ENCODE measurements at regions not wholly inside any gene's neighbourhood (a gene's known extent, or its start where the extent isn't known, plus 50 kb on each side); places are given as distances from the start of the nearest gene placed in this dataset.

DNA sequence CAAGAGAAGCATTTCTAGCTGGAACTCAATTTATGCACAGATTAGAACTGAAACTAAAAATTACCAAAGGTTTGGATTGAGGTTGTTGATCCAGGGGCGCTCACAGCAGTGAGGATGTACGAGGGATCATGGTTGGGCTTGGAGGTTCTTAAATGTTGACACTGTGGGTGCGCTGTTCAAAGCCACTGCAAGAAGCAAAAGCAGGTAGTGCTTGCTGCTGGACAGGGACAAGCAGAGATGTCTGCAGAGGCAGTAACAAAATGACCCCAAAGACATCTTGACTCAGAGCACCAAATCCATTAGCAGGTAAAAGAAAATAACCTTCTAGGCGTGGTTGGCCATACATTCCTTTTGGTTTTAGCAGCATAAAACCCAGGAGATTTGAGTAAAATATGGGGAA lies 468.4 kb downstream of the ZSWIM6 start:
- FAIRE-seq: no peak

DNA sequence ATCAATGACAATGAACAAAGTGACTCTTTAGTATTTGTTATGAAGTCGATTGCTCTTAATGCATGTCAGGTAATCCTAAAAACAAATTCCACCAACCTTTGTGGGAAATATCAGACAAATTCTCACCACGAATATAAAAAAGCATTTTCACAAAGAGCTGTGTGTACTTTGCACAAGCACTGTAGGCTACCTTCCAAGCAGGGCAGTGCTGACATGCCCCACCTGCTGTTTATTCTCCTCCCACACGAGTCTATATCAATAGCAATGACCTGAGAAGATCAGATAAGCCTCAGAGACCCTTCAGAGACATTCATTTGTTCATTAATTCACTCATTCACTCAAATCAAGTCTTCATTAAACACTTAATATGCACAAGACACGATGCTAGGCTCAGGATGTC lies 469.1 kb downstream of the ZSWIM6 start:
- FAIRE-seq: no peak

DNA sequence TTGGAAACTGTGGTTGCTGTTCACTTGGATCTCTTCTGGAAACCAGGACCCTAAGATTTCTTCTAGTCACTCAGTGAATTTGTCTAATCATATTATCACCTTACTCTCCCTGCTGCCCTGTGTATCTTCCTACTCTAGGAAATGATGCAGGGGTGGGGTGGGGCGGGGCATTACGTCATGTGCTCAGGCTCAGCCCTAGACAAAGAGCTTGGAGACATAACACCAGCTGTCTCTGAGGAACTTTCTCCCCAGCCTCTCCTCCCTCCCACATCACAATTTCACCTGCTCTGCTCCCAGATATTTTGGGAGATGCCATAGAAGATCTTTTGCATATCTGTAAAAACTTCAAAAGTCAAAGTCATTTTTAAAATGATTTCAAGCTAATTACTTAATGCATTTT lies 470.4 kb downstream of the ZSWIM6 start:
- no peak for FAIRE-seq

DNA sequence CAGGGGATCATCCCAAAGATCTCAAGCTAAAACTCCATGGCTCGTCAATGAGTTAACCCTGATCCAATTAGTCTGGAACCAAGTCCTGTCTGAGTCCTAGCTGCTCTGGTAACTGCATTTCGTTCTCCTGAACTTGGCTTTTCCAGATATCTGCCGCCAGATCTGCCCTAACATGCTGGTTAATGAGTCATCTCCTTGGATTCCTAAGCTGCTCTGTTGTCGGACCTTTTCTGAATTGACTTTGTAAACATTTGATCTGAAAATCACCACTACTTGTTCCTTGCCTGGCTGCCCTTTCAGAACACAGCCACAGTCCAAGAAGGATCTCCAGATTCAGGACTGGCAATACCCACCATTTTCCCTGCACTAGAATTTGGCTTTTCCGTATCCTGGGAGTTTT lies 473.0 kb downstream of the ZSWIM6 start:
- FAIRE-seq: no peak

DNA sequence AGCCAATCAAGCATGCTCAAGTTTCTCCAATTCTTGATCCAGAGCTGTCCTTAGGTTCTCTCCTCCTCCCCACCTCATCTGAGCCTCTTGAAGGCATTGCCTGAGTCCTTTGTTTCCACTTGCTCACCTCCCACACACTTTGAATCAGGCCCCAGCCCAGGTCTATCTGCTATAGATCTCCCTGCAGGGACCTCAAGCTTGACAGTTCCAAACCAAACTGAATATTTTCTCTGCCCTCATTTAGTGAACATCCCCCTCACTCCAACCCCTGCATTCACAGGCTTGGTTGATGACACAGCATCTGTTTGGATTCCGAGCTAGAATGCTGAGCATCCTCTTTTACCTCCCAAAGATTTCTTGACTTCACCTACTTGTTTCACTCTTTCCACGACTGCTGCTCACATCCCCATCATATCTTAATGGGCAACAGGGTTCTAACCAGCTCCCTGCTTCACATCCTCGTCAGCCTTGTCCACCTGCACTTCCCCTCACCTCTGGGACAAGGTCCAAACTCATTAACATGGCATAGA lies 474.5 kb downstream of the ZSWIM6 start:
- no peak for FAIRE-seq

DNA sequence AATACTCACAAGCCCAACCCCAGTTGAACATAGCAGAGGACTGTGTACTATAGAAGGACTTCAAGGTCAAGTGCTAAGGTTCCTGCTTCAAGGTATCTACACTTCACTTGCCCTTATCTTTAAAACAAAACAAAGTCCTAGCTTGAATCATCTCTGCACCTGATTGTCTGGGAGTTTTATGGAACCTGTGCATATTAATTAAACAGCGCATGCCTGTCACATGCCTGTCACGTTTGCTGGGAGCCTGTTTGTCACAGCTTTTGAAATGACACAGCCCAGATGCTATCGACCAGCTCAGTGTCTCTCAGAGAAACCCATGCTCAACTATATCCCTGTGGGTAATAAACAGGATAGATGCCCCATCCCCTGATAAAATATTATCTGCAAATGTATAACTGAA lies 476.0 kb downstream of the ZSWIM6 start:
- no peak for FAIRE-seq

DNA sequence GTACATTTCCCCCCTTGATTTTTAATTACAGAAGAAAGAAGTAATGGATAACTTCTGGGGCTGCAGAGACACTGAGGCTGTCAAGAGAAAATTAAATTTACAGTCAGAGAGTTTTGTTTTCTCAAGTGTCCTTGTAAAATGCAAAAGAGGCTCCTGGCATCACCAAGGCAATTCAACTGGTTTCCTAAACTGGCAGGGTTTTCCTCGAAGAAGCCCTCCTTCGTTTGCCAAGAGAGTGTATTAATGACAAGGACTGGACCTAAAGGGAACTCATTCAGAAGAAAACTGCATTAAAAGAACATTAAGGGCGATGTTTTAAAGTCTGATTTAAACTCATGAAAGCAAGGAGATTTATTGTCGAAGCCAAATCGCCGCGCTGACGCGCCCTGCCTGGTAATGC lies 476.9 kb downstream of the ZSWIM6 start:
- FAIRE-seq: no peak

DNA sequence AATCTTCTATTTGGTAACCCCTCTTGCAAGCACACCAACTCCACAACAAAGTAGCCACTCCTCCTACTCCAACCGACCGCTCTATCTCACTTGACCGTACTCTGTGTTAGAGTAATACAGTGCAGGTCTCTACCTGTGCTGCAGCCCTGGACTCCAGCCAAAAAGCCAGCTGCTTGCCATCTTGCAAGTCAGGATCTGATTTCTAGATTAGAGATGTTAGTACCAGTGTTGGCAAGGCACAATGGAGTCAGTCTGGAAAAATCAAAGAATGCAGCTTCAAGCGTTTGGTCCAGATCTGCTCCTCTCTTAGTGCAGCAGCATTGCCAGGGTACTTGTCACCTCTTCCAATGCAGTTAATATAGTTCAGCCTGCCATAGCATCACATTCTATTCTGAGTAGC lies 477.6 kb downstream of the ZSWIM6 start:
- no peak for FAIRE-seq

DNA sequence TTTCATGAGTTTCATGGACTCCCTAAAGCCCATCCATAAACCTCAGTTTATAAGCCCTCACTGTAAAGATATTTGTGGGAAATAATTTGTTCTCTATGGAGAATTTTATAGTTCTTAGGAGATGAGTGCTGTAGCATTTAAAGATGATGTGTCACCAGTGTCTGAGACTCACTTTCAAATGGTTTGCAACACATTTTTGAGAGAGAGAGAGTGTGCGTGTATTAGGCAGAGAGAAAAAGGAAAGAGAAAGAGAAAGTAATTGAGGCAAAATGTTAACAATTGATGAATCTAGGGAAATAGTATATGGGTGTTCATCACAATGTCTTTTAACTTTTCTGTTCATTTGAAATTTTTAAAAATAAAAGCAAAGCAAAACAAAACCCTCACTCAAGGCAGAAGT lies 479.0 kb downstream of the ZSWIM6 start:
- no peak for FAIRE-seq

DNA sequence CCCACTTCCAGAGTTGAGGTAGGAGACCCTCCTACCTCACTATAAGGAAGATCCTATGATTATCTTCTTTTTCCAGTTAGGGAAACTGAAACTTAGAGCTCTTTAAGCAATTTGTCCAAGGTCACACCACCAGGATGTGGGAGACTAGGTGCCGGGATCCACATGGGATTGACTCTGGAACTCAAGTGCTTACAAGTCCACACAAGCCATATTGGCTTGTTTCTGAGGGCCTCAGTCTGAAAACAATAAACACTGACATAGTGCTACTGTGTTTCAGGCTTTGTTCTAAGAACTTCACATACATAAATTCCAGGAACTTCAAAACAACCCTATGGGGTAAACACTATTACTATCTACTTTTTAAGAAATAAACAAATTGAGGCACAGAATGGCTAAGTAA lies 481.3 kb downstream of the ZSWIM6 start:
- FAIRE-seq: no peak

DNA sequence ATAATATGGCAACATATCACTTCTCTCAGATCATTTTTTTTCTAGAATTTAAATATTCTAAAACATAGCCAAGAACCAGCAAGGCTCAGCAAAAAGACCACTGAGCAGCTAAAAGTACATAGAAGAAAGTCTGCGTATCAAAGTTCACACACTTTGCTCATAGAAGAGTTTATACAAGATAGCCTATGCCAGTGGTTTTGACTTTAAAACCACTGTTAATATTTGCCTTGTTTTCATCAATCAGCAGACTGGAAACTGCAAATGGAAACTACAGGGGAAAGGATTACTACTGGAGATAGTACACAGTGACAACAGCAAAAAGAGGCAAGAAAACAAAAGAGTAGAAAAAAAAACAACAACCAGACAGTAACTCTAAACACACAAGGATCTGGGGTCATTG lies 483.3 kb downstream of the ZSWIM6 start:
- FAIRE-seq: no peak

DNA sequence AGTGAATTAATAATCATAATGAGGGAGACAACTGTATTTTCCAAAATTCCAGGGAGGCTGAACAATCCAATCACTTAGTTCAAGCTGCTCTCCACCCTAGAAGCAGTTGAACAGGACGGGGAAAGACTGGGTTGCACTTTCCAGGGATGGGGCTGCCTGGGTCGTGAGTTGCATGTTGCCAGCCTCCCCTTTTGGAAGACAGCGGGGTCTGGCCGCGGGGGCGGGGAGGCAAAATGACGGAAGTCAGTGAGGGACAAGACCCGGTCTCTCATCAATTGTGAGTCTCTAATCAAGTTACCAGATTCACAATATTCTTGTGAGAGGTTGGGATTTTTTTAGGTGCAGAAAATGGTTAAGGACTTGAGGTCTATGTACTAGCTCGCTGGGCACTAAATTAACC lies 484.1 kb downstream of the ZSWIM6 start:
- FAIRE-seq: no peak

DNA sequence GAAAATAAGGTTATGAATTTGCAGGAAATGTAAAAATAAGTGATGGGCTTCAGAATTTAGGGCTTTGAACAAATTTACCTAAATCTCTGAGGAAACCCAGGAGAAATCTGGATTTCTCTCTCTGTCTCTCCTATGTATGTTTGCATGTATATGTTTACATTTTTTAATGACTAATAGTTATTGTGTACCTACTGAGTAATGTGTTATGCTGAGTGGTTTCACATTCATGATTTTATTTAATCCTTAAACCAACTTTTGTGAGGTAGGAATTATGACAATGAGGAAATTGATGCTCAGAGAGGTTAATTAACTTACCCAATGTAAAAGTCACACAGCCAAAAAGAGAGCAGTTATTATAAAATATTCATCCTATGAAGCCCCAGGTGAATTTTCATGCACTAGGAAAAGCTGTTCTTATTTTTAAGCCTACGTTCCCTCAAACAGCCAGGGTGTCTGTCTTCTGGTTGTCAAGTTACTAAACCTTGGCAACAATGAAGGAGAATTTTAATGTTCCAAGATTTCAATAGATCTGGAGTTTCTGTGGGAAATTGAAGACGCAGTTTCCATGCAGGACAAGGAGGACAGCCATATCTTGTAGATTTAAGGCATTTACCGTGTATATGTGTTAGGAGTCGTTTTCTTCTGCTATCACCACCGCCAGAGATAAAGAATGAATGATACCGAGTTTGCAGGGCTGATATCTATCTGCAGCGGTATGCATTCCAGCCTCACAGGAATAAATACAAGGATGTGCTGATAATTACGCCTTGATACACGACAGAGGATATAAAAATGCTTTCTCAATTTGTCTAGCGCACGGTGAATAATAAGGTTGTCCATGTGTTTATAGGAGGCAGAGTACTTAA lies 484.8 kb downstream of the ZSWIM6 start:
- FAIRE-seq: no peak

DNA sequence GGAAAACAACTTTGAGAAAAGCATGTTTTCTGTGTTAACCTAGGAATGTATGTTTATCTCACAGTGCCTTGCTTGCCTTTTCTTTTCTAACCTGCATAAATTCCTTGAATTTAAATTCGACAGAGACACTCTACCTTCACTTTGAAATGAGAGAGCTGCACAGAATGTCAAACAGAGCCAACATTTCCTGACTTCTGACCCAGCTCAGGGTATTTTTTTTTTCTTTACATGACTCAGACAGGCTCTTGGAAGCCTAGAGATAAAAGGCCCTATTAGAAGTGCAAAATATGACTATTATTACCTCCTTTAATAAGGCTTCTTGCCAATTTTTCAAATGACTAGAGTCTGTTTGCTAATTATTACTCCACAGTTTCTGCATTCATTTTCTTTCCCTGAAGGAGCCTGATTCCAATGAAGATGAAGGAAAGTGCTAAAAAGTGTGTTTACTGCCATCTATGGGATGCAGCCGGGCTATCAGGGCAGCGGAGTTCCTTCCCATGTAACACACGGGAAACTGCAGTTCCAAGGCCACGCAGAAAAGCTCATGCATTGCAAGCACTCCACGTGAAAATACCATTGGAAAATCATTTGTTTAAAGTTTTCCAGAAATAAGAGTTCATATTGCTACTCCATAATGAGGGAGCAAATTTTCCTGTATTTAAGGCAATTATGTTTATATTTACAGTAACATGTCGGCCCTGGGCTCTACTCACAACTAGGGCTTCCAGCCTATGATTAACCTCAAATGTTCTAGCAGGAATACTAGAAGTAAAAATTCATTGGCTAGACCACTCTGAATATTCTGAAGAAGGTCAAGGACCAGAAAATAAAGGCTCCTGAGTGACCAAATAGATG lies 485.6 kb downstream of the ZSWIM6 start:
- FAIRE-seq: no peak

DNA sequence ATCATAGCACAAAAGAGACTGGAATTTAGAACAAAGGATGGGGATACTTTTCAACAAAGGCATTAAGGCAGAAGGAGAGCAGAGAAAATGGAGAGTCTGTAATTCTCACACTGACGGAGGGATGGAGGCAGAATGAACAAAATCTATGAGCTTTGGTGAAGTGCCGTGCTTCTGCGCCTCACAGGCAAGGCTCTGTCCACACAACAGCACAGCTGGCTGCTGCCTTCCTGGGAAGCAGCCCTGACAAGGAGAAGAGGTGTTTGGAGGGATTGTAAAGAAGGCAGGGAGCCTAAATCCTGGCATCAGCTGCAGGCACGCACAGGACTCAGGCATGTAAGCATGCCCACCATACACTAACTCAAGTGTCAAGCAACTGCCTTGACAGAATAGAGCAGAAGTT lies 485.2 kb upstream of the KIF2A start:
- no peak for FAIRE-seq

DNA sequence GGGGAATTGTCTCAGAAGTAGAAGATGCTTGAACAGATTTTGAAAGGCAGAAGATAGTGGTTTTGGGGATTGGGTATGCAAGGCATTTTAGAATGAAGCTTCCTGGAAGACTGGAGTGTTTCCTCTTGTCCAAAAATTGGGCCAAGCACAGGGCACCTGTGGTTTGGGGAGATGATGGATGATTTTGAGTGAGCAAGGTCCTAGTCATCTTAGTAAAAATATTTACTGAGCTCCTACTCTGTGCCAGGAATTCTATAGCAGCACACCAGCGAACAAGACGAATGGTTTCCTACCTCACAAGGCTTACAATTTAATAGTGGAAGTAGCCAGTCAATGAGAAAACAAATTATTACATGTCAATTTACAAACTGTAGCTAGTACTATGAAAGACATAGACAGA lies 484.4 kb upstream of the KIF2A start:
- FAIRE-seq: no peak

DNA sequence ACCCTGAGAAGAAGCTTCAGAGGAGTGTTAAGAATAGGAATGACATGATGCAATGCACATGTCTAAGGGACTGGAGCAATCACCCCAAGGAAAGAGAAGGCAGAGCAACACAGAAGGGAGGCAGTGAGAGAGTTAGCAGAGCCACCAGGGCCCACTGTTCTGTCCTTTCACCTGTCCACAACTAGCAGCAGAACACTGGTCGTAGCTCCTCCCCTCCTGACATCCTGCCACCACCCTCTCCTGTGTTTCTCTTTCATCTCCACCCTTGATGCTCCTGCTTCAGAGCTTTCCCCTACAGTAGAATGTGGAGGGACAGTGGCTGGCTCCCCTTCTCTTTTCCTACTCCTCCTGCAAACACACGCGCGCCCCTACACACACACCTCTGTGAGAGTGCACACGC lies 483.4 kb upstream of the KIF2A start:
- FAIRE-seq: no peak

DNA sequence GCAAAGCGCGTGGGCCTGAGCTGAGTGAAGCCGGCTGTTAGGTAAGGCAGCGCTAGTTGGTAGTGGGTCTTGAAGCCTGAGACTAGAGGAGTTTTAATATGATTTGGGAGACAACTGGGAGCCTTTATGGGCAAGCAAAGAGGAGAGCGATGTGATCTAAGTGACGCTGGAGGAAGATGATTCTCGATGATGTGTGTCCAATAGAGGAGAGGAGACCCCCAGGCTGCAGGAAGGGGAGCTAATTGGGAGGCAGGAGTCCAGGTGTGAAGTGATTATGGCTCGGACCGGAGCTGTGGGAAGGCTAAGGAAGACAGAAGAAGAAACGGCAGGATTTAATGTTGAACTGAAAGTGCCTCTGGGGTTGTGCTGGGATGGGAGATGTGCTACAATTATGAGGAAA lies 482.9 kb upstream of the KIF2A start:
- FAIRE-seq: no peak

DNA sequence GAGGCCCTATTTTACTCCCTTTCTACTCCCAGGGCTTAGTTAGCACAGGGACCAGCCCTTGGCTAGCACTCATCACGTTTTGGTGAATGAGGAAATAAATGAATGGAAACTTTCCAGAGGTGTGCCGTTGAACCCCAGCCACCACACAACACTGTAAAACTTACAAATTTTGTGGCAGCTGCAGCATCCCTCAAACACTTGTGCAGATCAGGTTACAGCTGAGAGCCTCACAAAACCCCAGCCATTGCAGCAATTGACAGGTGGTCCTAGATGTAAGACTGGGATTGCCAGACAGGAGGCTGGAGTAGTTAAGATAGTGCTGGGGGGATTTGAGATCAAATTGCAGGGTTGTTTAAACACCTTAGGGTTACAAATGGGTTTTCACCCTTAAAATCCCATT lies 482.2 kb upstream of the KIF2A start:
- no peak for FAIRE-seq

DNA sequence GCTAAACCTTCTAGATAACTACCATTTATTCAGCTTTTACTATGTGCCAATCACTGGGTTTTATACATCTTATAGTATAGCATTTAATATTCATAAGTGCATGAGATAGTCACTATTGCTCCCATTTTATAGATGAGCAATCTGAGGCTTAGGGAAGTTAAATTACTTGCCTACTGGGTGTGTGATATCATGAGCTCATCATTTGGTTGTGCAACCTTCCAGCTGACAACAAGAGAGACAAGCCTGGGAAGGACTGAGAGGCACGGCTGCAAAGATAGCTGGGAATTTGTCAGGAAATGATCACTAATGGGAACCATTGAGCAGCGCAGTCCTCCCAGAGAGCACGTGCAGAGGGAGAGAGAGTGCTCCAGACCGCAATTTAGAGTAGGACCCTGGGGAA lies 481.6 kb upstream of the KIF2A start:
- FAIRE-seq: no peak

DNA sequence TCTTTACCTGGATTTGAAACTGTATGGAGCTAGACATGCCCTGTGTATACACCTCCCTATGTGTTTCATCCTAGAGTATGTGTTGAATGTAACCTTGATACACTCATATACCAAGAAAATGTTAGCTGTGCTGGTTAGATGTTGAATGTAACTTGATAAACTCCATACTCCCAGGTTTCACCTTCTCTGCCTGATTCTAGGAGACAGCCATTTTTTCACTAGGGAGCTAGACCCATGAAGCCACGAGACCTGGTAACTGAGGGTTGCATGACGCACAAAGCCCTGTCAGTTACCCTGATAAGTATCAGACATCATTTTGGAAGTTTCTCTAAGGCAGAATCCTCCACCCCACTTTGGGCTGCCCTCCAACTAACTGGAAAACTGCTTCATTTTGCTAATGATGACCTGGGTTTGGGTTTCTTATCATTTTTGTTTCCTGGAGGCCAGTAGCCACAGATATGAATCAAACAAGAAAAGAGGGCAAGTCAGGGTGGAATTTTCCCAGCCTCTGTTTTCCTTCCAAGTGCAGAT lies 478.5 kb upstream of the KIF2A start:
- FAIRE-seq: no peak

DNA sequence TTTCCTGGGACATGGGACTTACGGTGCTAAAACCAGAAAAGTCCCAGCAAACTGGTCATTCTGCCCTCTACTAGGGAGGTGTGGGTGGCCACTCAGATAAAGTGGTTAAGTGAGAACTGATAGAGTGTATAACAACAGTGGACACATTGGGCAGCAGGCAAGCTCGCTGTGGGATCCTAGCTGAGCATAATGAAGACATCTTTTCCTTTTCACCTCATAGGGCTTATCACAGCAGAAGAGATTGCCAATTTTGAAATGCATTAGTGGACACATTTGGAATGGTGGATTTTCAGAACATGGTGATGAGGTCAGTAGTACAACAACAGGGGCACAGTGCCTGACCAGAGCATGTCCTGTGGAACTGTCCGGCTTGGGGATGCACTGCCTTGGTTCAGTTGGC lies 477.1 kb upstream of the KIF2A start:
- no peak for FAIRE-seq

DNA sequence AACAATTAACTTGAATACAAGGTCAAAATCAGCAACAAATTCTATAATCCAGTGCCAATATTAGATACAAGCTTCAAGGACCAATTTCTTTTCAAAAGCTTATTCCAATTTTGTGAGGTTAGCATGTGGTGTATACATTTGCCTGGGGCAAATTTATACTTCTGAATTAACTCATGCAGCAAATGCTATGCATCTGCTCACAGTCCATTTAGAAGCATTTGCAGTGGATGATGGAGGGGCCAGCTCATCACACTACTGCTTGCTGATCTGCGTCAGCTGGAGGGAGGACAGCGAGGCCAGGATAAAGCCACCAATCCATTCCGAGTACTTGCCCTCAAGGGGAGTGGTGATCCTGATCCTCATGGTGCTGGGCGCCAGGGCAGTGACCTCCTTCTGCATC lies 474.3 kb upstream of the KIF2A start:
- FAIRE-seq: no peak

DNA sequence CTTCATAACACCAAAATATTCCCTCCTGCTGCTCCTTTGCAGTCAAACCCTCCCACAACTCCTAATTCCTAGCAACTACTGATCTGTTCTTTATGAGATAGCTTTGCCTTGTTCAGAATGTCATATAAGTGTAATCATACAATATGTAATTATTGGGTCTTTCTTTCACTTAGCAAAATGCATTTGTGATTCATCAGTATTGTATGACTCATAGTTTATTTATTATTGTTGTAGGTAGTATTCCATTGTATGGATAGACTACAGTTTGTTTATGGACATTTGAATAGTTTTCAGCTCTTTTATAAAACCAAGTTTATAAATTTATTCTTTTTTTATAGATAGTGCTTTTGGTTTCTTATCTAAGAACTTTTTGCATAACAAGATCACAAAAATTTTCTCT lies 468.2 kb upstream of the KIF2A start:
- no peak for FAIRE-seq

Data from G401.6 (cell line).